ENCODE measurements at regions not wholly inside any gene's neighbourhood (a gene's known extent, or its start where the extent isn't known, plus 50 kb on each side); places are given as distances from the start of the nearest gene placed in this dataset.
"Not testable (repeated sequence)": the region's sequence is repeated elsewhere in the genome, so short reads cannot be mapped to it uniquely, and the experiment has no call there.

GRCh38 chr21:13907385-13907784, 297.8 kb downstream of the POTED start:
- H3K27ac ChIP-seq (ENCODE audit: insufficient read depth in 1 of 2, low read depth in 1 of 2, low read length in 2 of 2, poor library complexity in 1 of 2, severe bottlenecking in 2 of 2); H3K4me3 ChIP-seq (ENCODE audit: control insufficient read depth in 1 of 7, extremely low read depth in 1 of 7, insufficient read depth in 4 of 7, low read depth in 2 of 7, low read length in 6 of 7); POLR2A ChIA-PET; H3K4me1 ChIP-seq (ENCODE audit: control extremely low read depth in 1 of 4, control insufficient read depth in 4 of 4, insufficient read depth in 4 of 4, low read length in 3 of 4); H3K27me3 ChIP-seq (replicated peaks in 2 of 5; ENCODE audit: control insufficient read depth in 4 of 5, insufficient read depth in 5 of 5, low read length in 4 of 5); H3K36me3 ChIP-seq (ENCODE audit: control insufficient read depth in 4 of 4, insufficient read depth in 4 of 4, low read length in 3 of 4); CTCF ChIA-PET; DNase-seq; H3K9me3 ChIP-seq (ENCODE audit: control extremely low read depth in 1 of 5, control insufficient read depth in 4 of 5, insufficient read depth in 2 of 5, low read depth in 1 of 5, low read length in 4 of 5): not testable (repeated sequence)
- 17% methylated on average over 2 of the region's 10 CpGs for WGBS (ENCODE audit: insufficient coverage)

- CTCF ChIA-PET; H3K36me3 ChIP-seq (ENCODE audit: control insufficient read depth in 4 of 4, insufficient read depth in 4 of 4, low read length in 3 of 4); H3K27me3 ChIP-seq (replicated peaks in 2 of 5; ENCODE audit: control insufficient read depth in 4 of 5, insufficient read depth in 5 of 5, low read length in 4 of 5); DNase-seq; H3K9me3 ChIP-seq (ENCODE audit: control extremely low read depth in 1 of 5, control insufficient read depth in 4 of 5, insufficient read depth in 2 of 5, low read depth in 1 of 5, low read length in 4 of 5); POLR2A ChIA-PET; H3K4me1 ChIP-seq (ENCODE audit: control extremely low read depth in 1 of 4, control insufficient read depth in 4 of 4, insufficient read depth in 4 of 4, low read length in 3 of 4); H3K4me3 ChIP-seq (ENCODE audit: control insufficient read depth in 1 of 7, extremely low read depth in 1 of 7, insufficient read depth in 4 of 7, low read depth in 2 of 7, low read length in 6 of 7); H3K27ac ChIP-seq (ENCODE audit: insufficient read depth in 1 of 2, low read depth in 1 of 2, low read length in 2 of 2, poor library complexity in 1 of 2, severe bottlenecking in 2 of 2): not testable (repeated sequence)
- 73% methylated on average over 4 of the region's 4 CpGs for WGBS (ENCODE audit: insufficient coverage)
Observed at GRCh38 chr21:13896596-13897247, 287.1 kb downstream of the POTED start.

- H3K4me3 ChIP-seq (ENCODE audit: control insufficient read depth in 1 of 7, extremely low read depth in 1 of 7, insufficient read depth in 4 of 7, low read depth in 2 of 7, low read length in 6 of 7); DNase-seq; POLR2A ChIA-PET; CTCF ChIA-PET; H3K4me1 ChIP-seq (ENCODE audit: control extremely low read depth in 1 of 4, control insufficient read depth in 4 of 4, insufficient read depth in 4 of 4, low read length in 3 of 4); H3K36me3 ChIP-seq (ENCODE audit: control insufficient read depth in 4 of 4, insufficient read depth in 4 of 4, low read length in 3 of 4); H3K27ac ChIP-seq (ENCODE audit: insufficient read depth in 1 of 2, low read depth in 1 of 2, low read length in 2 of 2, poor library complexity in 1 of 2, severe bottlenecking in 2 of 2); H3K27me3 ChIP-seq (replicated peaks in 2 of 5; ENCODE audit: control insufficient read depth in 4 of 5, insufficient read depth in 5 of 5, low read length in 4 of 5); H3K9me3 ChIP-seq (ENCODE audit: control extremely low read depth in 1 of 5, control insufficient read depth in 4 of 5, insufficient read depth in 2 of 5, low read depth in 1 of 5, low read length in 4 of 5): not testable (repeated sequence)
- no CpG with 5 or more reads among the region's 2 CpGs for WGBS (ENCODE audit: insufficient coverage)
Observed at GRCh38 chr21:13893617-13894016, 284.0 kb downstream of the POTED start.

DNA sequence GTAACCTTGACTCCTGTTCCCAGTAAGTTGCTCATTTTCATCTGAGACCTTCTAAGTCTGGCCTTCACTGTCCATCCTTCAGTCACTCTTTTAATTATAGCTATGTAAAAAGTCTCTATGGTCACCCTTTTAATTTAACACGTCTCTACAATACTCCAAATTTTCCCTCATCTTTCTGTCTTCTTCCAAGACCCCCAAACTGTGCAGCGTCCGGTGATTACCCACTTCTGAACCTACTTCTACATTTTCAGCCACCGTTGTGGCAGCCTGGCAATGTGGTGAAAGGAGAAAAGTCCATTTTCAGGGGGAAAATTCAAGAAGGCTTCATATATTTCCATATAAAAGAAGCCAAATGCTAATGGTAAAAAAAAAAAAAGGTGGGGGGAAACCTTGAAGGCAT, 283.4 kb downstream of the POTED start:
- 45% methylated on average over 1 of the region's 4 CpGs for WGBS (ENCODE audit: insufficient coverage)
- CTCF ChIA-PET: not testable (repeated sequence)

DNA sequence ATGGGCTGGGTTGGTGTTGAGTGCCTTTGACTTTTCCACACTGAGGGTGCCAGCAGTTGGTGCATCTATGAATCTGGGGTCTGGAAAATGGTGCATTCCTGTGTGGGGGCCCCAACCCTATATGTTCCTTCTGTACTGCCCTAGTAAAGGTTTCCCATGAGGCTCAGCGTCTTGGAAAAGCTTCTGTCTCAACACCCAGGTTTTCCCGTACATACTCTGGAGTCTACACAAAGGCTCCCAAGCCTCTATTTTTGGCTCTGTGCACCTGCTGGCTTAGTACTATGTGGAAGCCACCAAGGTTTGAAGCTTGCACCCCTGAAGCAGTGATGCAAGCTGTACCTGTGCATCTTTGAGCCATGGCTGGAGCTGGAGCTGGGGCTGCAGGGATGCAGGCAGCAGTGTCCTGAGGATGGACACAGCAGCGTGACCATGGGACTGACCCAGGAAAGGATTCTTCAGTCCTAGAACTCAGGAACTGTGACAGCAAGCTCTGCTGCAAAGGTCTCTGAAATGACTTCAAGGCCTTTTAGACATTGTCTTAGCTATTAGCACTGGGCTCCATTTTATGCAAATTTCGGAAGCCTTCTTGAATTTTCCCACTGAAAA, 282.7 kb downstream of the POTED start:
- H3K27me3 ChIP-seq (replicated peaks in 2 of 5; ENCODE audit: control insufficient read depth in 4 of 5, insufficient read depth in 5 of 5, low read length in 4 of 5); DNase-seq; H3K9me3 ChIP-seq (ENCODE audit: control extremely low read depth in 1 of 5, control insufficient read depth in 4 of 5, insufficient read depth in 2 of 5, low read depth in 1 of 5, low read length in 4 of 5); CTCF ChIA-PET; POLR2A ChIA-PET; H3K4me1 ChIP-seq (ENCODE audit: control extremely low read depth in 1 of 4, control insufficient read depth in 4 of 4, insufficient read depth in 4 of 4, low read length in 3 of 4); H3K27ac ChIP-seq (ENCODE audit: insufficient read depth in 1 of 2, low read depth in 1 of 2, low read length in 2 of 2, poor library complexity in 1 of 2, severe bottlenecking in 2 of 2); H3K36me3 ChIP-seq (ENCODE audit: control insufficient read depth in 4 of 4, insufficient read depth in 4 of 4, low read length in 3 of 4); H3K4me3 ChIP-seq (ENCODE audit: control insufficient read depth in 1 of 7, extremely low read depth in 1 of 7, insufficient read depth in 4 of 7, low read depth in 2 of 7, low read length in 6 of 7): not testable (repeated sequence)
- 89% methylated on average over 4 of the region's 4 CpGs for WGBS (ENCODE audit: insufficient coverage)

More for the DNA sequence above, 283.4 kb downstream of the POTED start:
- POLR2A ChIA-PET; H3K4me1 ChIP-seq (ENCODE audit: control extremely low read depth in 1 of 4, control insufficient read depth in 4 of 4, insufficient read depth in 4 of 4, low read length in 3 of 4); DNase-seq; H3K27me3 ChIP-seq (replicated peaks in 2 of 5; ENCODE audit: control insufficient read depth in 4 of 5, insufficient read depth in 5 of 5, low read length in 4 of 5); H3K4me3 ChIP-seq (ENCODE audit: control insufficient read depth in 1 of 7, extremely low read depth in 1 of 7, insufficient read depth in 4 of 7, low read depth in 2 of 7, low read length in 6 of 7); H3K9me3 ChIP-seq (ENCODE audit: control extremely low read depth in 1 of 5, control insufficient read depth in 4 of 5, insufficient read depth in 2 of 5, low read depth in 1 of 5, low read length in 4 of 5); H3K36me3 ChIP-seq (ENCODE audit: control insufficient read depth in 4 of 4, insufficient read depth in 4 of 4, low read length in 3 of 4); H3K27ac ChIP-seq (ENCODE audit: insufficient read depth in 1 of 2, low read depth in 1 of 2, low read length in 2 of 2, poor library complexity in 1 of 2, severe bottlenecking in 2 of 2): not testable (repeated sequence)

- H3K27me3 ChIP-seq (replicated peaks in 2 of 5; ENCODE audit: control insufficient read depth in 4 of 5, insufficient read depth in 5 of 5, low read length in 4 of 5); CTCF ChIA-PET; POLR2A ChIA-PET; H3K9me3 ChIP-seq (ENCODE audit: control extremely low read depth in 1 of 5, control insufficient read depth in 4 of 5, insufficient read depth in 2 of 5, low read depth in 1 of 5, low read length in 4 of 5); H3K27ac ChIP-seq (ENCODE audit: insufficient read depth in 1 of 2, low read depth in 1 of 2, low read length in 2 of 2, poor library complexity in 1 of 2, severe bottlenecking in 2 of 2); H3K36me3 ChIP-seq (ENCODE audit: control insufficient read depth in 4 of 4, insufficient read depth in 4 of 4, low read length in 3 of 4); DNase-seq; H3K4me1 ChIP-seq (ENCODE audit: control extremely low read depth in 1 of 4, control insufficient read depth in 4 of 4, insufficient read depth in 4 of 4, low read length in 3 of 4); H3K4me3 ChIP-seq (ENCODE audit: control insufficient read depth in 1 of 7, extremely low read depth in 1 of 7, insufficient read depth in 4 of 7, low read depth in 2 of 7, low read length in 6 of 7): not testable (repeated sequence)
- WGBS (ENCODE audit: insufficient coverage): 87% methylated on average over 7 of the region's 7 CpGs
Observed at GRCh38 chr21:13889176-13889575, 279.6 kb downstream of the POTED start.

GRCh38 chr21:13883641-13884395, 274.2 kb downstream of the POTED start:
- H3K27me3 ChIP-seq (replicated peaks in 2 of 5; ENCODE audit: control insufficient read depth in 4 of 5, insufficient read depth in 5 of 5, low read length in 4 of 5); DNase-seq; H3K4me3 ChIP-seq (ENCODE audit: control insufficient read depth in 1 of 7, extremely low read depth in 1 of 7, insufficient read depth in 4 of 7, low read depth in 2 of 7, low read length in 6 of 7); H3K36me3 ChIP-seq (ENCODE audit: control insufficient read depth in 4 of 4, insufficient read depth in 4 of 4, low read length in 3 of 4); H3K4me1 ChIP-seq (ENCODE audit: control extremely low read depth in 1 of 4, control insufficient read depth in 4 of 4, insufficient read depth in 4 of 4, low read length in 3 of 4); CTCF ChIA-PET; POLR2A ChIA-PET; H3K9me3 ChIP-seq (ENCODE audit: control extremely low read depth in 1 of 5, control insufficient read depth in 4 of 5, insufficient read depth in 2 of 5, low read depth in 1 of 5, low read length in 4 of 5); H3K27ac ChIP-seq (ENCODE audit: insufficient read depth in 1 of 2, low read depth in 1 of 2, low read length in 2 of 2, poor library complexity in 1 of 2, severe bottlenecking in 2 of 2): not testable (repeated sequence)
- 80% methylated on average over 2 of the region's 2 CpGs for WGBS (ENCODE audit: insufficient coverage)

Measured in common myeloid progenitor, CD34-positive (primary cell).